Epithelial cell of esophagus (primary cell): ENCODE measurements at regions not wholly inside any gene's neighbourhood (a gene's known extent, or its start where the extent isn't known, plus 50 kb on each side); places are given as distances from the start of the nearest gene placed in this dataset.

Experiments
- DNase-seq: peaks from one replicate; pipeline ENCODE4 v3.0.0; 2010; ENCODE audit warnings: low read depth
- H3K4me3 ChIP-seq: 2 replicates; pipeline ENCODE4 v1.5.1; 2011; ENCODE audit warnings: mild to moderate bottlenecking, low read length, control low read depth
- TF ChIP-seq, protein P1 (sequence below): IDR thresholded peaks from 2 replicates; pipeline ENCODE4 v1.5.1; 2011; ENCODE audit warnings: low read depth, mild to moderate bottlenecking, low read length, control low read depth, inconsistent platforms; ENCODE audit not compliant: insufficient read depth; ENCODE audit errors: missing control alignments

- peak; percentile 13 for DNase-seq
- no peak overlapping the region for H3K4me3 ChIP-seq
- TF ChIP-seq, protein P1, sequence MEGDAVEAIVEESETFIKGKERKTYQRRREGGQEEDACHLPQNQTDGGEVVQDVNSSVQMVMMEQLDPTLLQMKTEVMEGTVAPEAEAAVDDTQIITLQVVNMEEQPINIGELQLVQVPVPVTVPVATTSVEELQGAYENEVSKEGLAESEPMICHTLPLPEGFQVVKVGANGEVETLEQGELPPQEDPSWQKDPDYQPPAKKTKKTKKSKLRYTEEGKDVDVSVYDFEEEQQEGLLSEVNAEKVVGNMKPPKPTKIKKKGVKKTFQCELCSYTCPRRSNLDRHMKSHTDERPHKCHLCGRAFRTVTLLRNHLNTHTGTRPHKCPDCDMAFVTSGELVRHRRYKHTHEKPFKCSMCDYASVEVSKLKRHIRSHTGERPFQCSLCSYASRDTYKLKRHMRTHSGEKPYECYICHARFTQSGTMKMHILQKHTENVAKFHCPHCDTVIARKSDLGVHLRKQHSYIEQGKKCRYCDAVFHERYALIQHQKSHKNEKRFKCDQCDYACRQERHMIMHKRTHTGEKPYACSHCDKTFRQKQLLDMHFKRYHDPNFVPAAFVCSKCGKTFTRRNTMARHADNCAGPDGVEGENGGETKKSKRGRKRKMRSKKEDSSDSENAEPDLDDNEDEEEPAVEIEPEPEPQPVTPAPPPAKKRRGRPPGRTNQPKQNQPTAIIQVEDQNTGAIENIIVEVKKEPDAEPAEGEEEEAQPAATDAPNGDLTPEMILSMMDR: no peak
Measured at GRCh38 chr13:103218253-103218652, 152.0 kb upstream of the SLC10A2 start.

DNA sequence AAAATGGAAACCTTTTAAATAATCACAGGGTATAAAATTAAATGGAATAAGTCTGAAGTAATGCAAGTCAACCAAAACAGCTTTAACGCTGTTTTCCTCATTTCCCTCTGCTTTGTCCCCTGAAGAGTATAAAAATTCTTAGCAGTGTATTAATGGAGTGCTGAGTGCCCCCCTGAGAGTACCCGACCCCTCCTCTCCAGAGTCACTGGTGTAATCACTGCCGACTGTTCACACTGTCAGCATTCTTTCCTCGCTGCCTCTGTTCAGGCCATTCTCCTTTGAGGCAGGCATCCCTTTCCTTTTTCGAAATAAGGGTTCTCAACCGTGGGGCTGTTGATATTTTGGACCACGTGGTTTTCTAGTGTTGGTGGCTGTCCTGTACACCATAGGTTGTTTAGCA is 146.9 kb upstream of the SLC10A2 start:
- TF ChIP-seq, protein P1: no peak
- DNase-seq: no peak
- H3K4me3 ChIP-seq: no peak overlapping the region

DNA sequence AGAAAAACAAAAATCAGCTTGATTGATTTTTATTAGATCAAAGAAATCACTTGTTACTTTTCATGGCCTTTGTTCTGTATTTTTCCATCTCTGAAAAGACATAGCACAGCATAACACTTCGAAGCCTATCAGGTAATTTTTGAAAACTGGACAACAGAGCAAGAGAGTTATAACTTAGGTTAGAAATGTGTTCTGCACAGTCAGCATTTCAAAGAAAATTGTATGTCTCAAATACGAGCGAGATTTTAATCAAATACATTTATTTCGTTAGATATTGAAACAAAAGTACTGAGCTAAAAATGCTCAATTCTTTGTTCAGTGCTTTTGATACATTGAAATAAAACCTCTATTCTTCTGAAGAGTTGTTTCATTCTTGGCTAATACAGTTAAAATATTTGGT is 144.1 kb upstream of the SLC10A2 start:
- DNase-seq: no peak
- no peak overlapping the region for H3K4me3 ChIP-seq
- TF ChIP-seq, protein P1: no peak

DNA sequence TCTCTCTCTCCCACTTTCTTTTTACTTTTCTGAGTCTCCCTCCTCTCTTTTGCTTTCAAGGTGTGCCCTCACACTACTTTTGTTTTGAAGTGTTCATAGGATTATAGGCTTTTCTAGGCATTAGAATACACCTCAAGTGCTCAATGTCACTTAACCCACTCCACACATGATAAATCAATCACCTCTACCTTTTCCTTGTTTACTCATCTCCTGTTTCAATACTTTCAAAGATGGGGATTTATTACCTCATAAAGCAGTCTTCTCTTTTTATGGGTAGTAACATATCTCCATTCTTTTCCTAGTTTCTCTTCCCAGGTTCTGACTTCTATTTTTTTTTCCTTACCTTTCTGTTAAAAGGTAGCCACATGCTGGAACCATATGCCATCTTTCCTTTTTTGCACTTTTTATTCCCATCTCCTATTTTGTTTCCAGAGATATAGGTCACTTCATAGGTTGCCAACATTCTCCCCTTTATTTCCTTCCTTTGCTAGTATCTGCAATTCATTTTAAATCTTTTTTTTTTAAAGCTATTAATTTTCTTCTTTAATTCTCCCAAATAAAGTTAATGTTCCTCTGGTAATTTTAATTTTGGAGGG is 137.6 kb upstream of the SLC10A2 start:
- no peak for DNase-seq
- H3K4me3 ChIP-seq: no peak overlapping the region
- TF ChIP-seq, protein P1: no peak

DNA sequence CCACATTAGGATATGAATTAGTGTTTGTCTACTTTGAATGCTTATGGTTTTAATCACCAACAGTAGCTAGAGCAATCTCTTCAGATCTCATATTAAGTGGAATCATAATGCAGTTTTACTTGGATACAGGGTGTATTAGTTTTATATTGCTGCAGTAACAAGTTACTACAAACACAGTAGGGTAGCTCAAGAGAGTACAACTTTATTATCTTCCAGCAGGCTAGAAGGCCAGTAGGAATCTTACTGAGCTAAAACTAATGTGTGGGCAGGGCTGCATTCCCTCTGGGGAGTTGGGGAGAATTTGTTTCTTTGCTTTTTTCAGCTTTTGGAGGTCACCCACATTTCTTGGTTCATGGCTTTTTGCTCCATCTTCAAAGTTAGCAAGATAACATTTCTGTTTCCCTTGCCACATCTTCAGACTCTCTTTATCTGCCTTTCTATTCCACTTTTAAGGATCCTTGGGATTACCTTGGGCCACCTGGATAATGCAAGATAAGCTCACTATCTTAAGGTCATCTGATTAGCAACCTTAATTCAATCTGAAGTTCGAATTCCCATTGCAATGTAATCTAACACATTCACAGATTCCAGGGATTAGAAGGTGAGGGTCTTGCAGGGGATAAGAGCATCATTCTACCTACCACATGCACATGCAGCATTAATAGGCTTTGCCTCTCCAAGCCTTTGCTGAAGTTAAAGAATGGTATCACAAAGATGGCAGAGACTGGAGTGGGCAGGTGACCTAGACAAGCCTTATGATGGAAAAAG is 134.1 kb upstream of the SLC10A2 start:
- TF ChIP-seq, protein P1: no peak
- H3K4me3 ChIP-seq: no peak overlapping the region
- no peak for DNase-seq

DNA sequence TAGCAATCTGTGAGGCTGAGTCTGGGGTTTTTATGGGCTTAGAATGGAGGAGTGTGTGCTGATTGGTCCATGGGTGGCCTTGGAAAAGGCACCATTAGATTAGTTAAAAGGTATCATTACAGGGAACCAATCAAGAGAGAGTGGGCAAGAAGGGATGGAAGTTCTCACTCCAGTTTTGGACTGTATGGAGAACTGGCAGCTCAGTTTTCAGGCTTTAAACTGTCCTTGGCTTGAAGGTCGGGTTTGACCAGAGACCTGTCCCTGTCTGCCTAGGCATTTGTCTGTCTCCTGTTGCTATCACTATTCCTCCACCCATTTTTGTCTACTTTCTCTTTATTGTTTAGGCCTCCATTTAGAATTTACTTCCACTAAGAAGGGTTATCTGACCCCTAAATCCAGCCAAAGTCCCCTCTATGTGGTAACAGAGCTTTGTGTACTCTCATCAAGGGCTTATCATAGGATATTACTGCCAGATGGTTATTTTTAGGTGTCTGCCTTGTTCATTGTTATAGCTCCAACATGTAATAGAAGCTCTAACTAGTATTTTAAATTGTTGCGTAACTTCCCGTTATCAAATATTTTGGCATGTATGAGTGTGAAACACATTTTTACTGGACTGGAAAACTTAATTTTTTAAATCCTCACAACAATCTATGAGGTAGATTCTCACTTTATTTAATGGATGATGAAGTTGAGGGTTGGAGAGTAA is 133.3 kb upstream of the SLC10A2 start:
- no peak overlapping the region for H3K4me3 ChIP-seq
- no peak for DNase-seq
- TF ChIP-seq, protein P1: no peak

- DNase-seq: no peak
- TF ChIP-seq, protein P1: no peak
- no peak overlapping the region for H3K4me3 ChIP-seq
Measured at GRCh38 chr13:103196356-103196755, 130.1 kb upstream of the SLC10A2 start.
